HepG2 (cell line): ENCODE measurements at regions not wholly inside any gene's neighbourhood (a gene's known extent, or its start where the extent isn't known, plus 50 kb on each side); places are given as distances from the start of the nearest gene placed in this dataset.

ENCODE experiments used
- ATF7-NPFF ChIP-seq: sonication (generic); formaldehyde crosslinking; IDR thresholded peaks from 2 replicates; pipeline ENCODE4 v1.8.1; 2023; ENCODE audit warnings: mild to moderate bottlenecking, low read depth, missing genetic modification reagents, moderate library complexity
- CREB1 ChIP-seq, 2 experiments: fragments of 450-650 bp in 1 of 2; IDR thresholded peaks; 2 replicates each; pipeline ENCODE4 v1.6.1; 2016 to 2017; ENCODE audit warnings: control low read depth in 1 of 2, mild to moderate bottlenecking in 1 of 2, missing compliant biosample characterization in 1 of 2, missing genetic modification characterization in 1 of 2
- EEA1 ChIP-seq: sonication (generic); formaldehyde crosslinking; IDR thresholded peaks from 2 replicates; pipeline ENCODE4 v1.5.1; 2020; ENCODE audit warnings: mild to moderate bottlenecking, missing genetic modification reagents, borderline replicate concordance
- EZH2 ChIP-seq: conservative IDR thresholded peaks from 2 replicates; pipeline ENCODE4 v1.6.1; 2012; ENCODE audit warnings: mild to moderate bottlenecking, low read depth, low read length, moderate library complexity
- HMG20B ChIP-seq: conservative IDR thresholded peaks from 2 replicates; pipeline ENCODE4 v1.6.1; 2016; ENCODE audit warnings: missing genetic modification reagents, missing compliant biosample characterization
- MTA1 ChIP-seq: sonication (generic); formaldehyde crosslinking; IDR thresholded peaks from 2 replicates; pipeline ENCODE4 v1.4.0; 2020; ENCODE audit warnings: missing genetic modification reagents, mild to moderate bottlenecking, borderline replicate concordance
- NCOA5 ChIP-seq: sonication (generic); formaldehyde crosslinking; IDR thresholded peaks from 2 replicates; pipeline ENCODE4 v1.4.0; 2020; ENCODE audit warnings: missing genetic modification reagents
- NCOR1 ChIP-seq: fragments of 200-600 bp; sonication (generic); IDR thresholded peaks from 2 replicates; pipeline ENCODE4 v1.7.0; 2017; ENCODE audit warnings: antibody characterized with exemption, low read length, borderline replicate concordance
- PAWR ChIP-seq: sonication (generic); formaldehyde crosslinking; IDR thresholded peaks from 2 replicates; pipeline ENCODE4 v1.4.0; 2020; ENCODE audit warnings: missing genetic modification reagents, mild to moderate bottlenecking, borderline replicate concordance
- RFX1 ChIP-seq: fragments of 450-650 bp; IDR thresholded peaks from 2 replicates; pipeline ENCODE4 v1.6.1; 2017
- SALL1 ChIP-seq: sonication (generic); formaldehyde crosslinking; IDR thresholded peaks from 2 replicates; pipeline ENCODE4 v1.8.0; 2022; ENCODE audit warnings: mild to moderate bottlenecking, missing genetic modification reagents
- SMARCC2 ChIP-seq: fragments of 450-650 bp; IDR thresholded peaks from 2 replicates; pipeline ENCODE4 v1.6.1; 2017; ENCODE audit warnings: antibody characterized with exemption, mild to moderate bottlenecking
- SP140L ChIP-seq: sonication (generic); formaldehyde crosslinking; IDR thresholded peaks from 2 replicates; pipeline ENCODE4 v1.4.0; 2020; ENCODE audit warnings: missing genetic modification reagents, borderline replicate concordance
- SSRP1 ChIP-seq: IDR thresholded peaks from 2 replicates; pipeline ENCODE4 v1.6.1; 2016; ENCODE audit warnings: control low read depth
- ZFP36L1 ChIP-seq: sonication (generic); formaldehyde crosslinking; IDR thresholded peaks from 2 replicates; pipeline ENCODE4 v1.8.0; 2022; ENCODE audit warnings: mild to moderate bottlenecking, missing genetic modification reagents, moderate library complexity
- ZMYM3 ChIP-seq: sonication (generic); formaldehyde crosslinking; IDR thresholded peaks from 2 replicates; pipeline ENCODE4 v1.5.1; 2020; ENCODE audit warnings: mild to moderate bottlenecking, missing genetic modification reagents
- ZNF253 ChIP-seq: sonication (generic); formaldehyde crosslinking; IDR thresholded peaks from 2 replicates; pipeline ENCODE4 v1.8.0; 2022; ENCODE audit warnings: mild to moderate bottlenecking, missing genetic modification reagents, borderline replicate concordance
- ZNF33A ChIP-seq: sonication (generic); formaldehyde crosslinking; IDR thresholded peaks from 2 replicates; pipeline ENCODE4 v1.5.1; 2020; ENCODE audit warnings: missing genetic modification reagents, mild to moderate bottlenecking, moderate library complexity, borderline replicate concordance
- ZNF672 ChIP-seq: sonication (generic); formaldehyde crosslinking; IDR thresholded peaks from 2 replicates; pipeline ENCODE4 v1.8.1; 2022; ENCODE audit warnings: missing genetic modification reagents
- ZNF724P ChIP-seq: sonication (generic); formaldehyde crosslinking; IDR thresholded peaks from 2 replicates; pipeline ENCODE4 v1.8.0; 2022; ENCODE audit warnings: missing genetic modification reagents, borderline replicate concordance
- TF ChIP-seq, protein P1 (sequence below): sonication (generic); formaldehyde crosslinking; IDR thresholded peaks from 2 replicates; pipeline ENCODE4 v1.4.0; 2020; ENCODE audit warnings: missing genetic modification reagents, borderline replicate concordance
- TF ChIP-seq, protein P2 (sequence below): sonication (generic); formaldehyde crosslinking; IDR thresholded peaks from 2 replicates; pipeline ENCODE4 v1.8.0; 2022; ENCODE audit warnings: mild to moderate bottlenecking, missing genetic modification reagents, borderline replicate concordance
- TF ChIP-seq, protein P3 (sequence below): sonication (generic); formaldehyde crosslinking; conservative IDR thresholded peaks from 2 replicates; pipeline ENCODE4 v1.8.0; 2022; ENCODE audit warnings: mild to moderate bottlenecking, moderate library complexity, missing genetic modification reagents
- TF ChIP-seq, protein P4 (sequence below): sonication (generic); formaldehyde crosslinking; IDR thresholded peaks from 2 replicates; pipeline ENCODE4 v1.5.0; 2020; ENCODE audit warnings: missing genetic modification reagents
- TF ChIP-seq, protein P5 (sequence below): sonication (generic); formaldehyde crosslinking; IDR thresholded peaks from 2 replicates; pipeline ENCODE4 v1.4.0; 2020; ENCODE audit warnings: mild to moderate bottlenecking, missing genetic modification reagents

DNA sequence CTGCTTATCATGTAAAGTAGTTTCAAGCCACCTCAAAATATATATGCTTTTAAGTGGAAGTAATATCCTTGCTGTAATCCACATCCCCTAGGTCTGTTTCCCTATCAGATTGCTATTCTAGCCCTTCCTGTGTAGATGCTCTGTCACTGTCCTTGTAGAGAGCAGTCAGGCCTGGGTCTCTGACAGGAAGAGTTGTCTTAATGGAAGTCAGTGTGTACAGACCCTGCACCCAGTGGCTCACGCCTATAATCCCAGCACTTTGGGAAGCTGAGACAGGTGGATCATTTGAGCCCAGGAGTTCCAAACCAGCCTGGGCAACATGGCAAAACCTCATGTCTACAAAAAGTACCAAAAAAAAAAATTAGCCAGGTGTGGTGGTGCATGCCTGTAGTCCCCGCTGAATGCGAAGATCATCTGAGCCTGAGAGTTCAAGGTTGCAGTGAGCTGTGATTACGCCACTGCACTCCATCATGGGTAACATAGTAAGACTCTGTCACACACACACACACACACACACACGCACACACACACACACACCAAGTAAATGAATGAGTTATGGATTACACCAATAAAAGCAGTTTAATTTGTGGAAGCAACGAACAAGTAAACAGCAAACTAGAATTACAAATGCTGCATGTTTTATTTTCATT, 70.2 kb upstream of the DSC1 start (continued):
- TF ChIP-seq PAWR (CRISPR knock-in tag) (0 out of 2 replicates have a peak, but pooled peaks have one; percentile 35), SALL1 (CRISPR knock-in tag) (peak; percentile 86), HMG20B (CRISPR knock-in tag) (no peak), ZNF33A (CRISPR knock-in tag) (no peak), ZNF724P (CRISPR knock-in tag) (no peak), ATF7-NPFF (CRISPR knock-in tag) (no peak), CREB1 (IDR thresholded peaks at IDR 0.05) (no peak), CREB1 (CRISPR knock-in tag; IDR thresholded peaks at IDR 0.05) (peak; percentile 57), NCOA5 (no peak), EZH2 (no peak), ZNF253 (CRISPR knock-in tag) (no peak), RFX1 (no peak), MTA1 (peak; percentile 52; the same call in 1 of the 2 replicates), ZNF672 (CRISPR knock-in tag) (no peak), ZFP36L1 (CRISPR knock-in tag) (no peak), SSRP1 (CRISPR knock-in tag) (no peak), ZMYM3 (CRISPR knock-in tag) (peak; percentile 35; the same call in 1 of the 2 replicates), NCOR1 (peak; percentile 63; the same call in 1 of the 2 replicates), SMARCC2 (no peak), SP140L (no peak), EEA1 (CRISPR knock-in tag) (no peak)
- TF ChIP-seq, protein P1, sequence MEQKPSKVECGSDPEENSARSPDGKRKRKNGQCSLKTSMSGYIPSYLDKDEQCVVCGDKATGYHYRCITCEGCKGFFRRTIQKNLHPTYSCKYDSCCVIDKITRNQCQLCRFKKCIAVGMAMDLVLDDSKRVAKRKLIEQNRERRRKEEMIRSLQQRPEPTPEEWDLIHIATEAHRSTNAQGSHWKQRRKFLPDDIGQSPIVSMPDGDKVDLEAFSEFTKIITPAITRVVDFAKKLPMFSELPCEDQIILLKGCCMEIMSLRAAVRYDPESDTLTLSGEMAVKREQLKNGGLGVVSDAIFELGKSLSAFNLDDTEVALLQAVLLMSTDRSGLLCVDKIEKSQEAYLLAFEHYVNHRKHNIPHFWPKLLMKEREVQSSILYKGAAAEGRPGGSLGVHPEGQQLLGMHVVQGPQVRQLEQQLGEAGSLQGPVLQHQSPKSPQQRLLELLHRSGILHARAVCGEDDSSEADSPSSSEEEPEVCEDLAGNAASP, result no peak; the same call in 1 of the 2 replicates
- TF ChIP-seq, protein P2, sequence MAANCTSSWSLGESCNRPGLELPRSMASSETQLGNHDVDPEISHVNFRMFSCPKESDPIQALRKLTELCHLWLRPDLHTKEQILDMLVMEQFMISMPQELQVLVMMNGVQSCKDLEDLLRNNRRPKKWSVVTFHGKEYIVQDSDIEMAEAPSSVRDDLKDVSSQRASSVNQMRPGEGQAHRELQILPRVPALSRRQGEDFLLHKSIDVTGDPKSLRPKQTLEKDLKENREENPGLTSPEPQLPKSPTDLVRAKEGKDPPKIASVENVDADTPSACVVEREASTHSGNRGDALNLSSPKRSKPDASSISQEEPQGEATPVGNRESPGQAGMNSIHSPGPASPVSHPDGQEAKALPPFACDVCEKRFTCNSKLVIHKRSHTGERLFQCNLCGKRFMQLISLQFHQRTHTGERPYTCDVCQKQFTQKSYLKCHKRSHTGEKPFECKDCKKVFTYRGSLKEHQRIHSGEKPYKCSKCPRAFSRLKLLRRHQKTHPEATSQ (CRISPR knock-in tag), result 0 out of 2 replicates have a peak, but pooled peaks have one; percentile 54
- TF ChIP-seq, protein P3, sequence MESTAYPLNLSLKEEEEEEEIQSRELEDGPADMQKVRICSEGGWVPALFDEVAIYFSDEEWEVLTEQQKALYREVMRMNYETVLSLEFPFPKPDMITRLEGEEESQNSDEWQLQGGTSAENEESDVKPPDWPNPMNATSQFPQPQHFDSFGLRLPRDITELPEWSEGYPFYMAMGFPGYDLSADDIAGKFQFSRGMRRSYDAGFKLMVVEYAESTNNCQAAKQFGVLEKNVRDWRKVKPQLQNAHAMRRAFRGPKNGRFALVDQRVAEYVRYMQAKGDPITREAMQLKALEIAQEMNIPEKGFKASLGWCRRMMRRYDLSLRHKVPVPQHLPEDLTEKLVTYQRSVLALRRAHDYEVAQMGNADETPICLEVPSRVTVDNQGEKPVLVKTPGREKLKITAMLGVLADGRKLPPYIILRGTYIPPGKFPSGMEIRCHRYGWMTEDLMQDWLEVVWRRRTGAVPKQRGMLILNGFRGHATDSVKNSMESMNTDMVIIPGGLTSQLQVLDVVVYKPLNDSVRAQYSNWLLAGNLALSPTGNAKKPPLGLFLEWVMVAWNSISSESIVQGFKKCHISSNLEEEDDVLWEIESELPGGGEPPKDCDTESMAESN (CRISPR knock-in tag), result no peak
- TF ChIP-seq, protein P4, sequence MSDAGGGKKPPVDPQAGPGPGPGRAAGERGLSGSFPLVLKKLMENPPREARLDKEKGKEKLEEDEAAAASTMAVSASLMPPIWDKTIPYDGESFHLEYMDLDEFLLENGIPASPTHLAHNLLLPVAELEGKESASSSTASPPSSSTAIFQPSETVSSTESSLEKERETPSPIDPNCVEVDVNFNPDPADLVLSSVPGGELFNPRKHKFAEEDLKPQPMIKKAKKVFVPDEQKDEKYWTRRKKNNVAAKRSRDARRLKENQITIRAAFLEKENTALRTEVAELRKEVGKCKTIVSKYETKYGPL (CRISPR knock-in tag), result no peak
- TF ChIP-seq, protein P5, sequence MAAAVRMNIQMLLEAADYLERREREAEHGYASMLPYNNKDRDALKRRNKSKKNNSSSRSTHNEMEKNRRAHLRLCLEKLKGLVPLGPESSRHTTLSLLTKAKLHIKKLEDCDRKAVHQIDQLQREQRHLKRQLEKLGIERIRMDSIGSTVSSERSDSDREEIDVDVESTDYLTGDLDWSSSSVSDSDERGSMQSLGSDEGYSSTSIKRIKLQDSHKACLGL, result no peak
